ENCODE measurements at regions not wholly inside any gene's neighbourhood (a gene's known extent, or its start where the extent isn't known, plus 50 kb on each side); places are given as distances from the start of the nearest gene placed in this dataset.

- no peak for TF ChIP-seq CTCF (conservative IDR thresholded peaks at IDR 0.05)
- TF ChIP-seq EZH2 (IDR thresholded peaks at IDR 0.05; ENCODE audit: low read depth), result no peak
Observed at GRCh38 chr14:71592361-71592760, 339.9 kb upstream of the RGS6 start.

Measured in PC-9 (cell line).